H1 (cell line): ENCODE measurements at regions not wholly inside any gene's neighbourhood (a gene's known extent, or its start where the extent isn't known, plus 50 kb on each side); places are given as distances from the start of the nearest gene placed in this dataset.

Experiments
- CTCF ChIA-PET: fragments of 300-600 bp; sonication (Branson Sonifier 250); formaldehyde crosslinking; loops from one replicate; lab custom pipeline; 2021; ENCODE audit not compliant: partially characterized antibody; lab: Charles Lee
- POLR2A ChIA-PET: fragments of 300-600 bp; sonication (Branson Sonifier 250); formaldehyde crosslinking; loops from one replicate; lab custom pipeline; 2021; ENCODE audit warnings: inconsistent platforms; ENCODE audit not compliant: partially characterized antibody; lab: Charles Lee
- DNase-seq, 2 experiments: peaks; one replicate each; pipeline versions ENCODE4 v3.0.0 to v3.0.0-alpha.2; 2010 to 2022; ENCODE audit warnings: low spot score in 2 of 2, low read depth in 1 of 2, mixed read lengths in 1 of 2
- FAIRE-seq: peaks from 2 replicates; lab custom pipeline; 2011; peaks lifted over from hg19 to GRCh38; lab: Jason Lieb, UNC
- H2AFZ ChIP-seq: 2 replicates; pipeline ENCODE4 v1.8.1; 2012; ENCODE audit warnings: low read length, inconsistent platforms
- H2AK5ac ChIP-seq: 2 replicates; pipeline ENCODE4 v1.6.1; 2013; ENCODE audit warnings: low read depth, low read length
- H2BK120ac ChIP-seq: replicated peaks from 2 replicates; pipeline ENCODE3; 2013; ENCODE audit warnings: low read depth, low read length, inconsistent platforms
- H2BK12ac ChIP-seq: 2 replicates; pipeline ENCODE4 v1.6.1; 2013; ENCODE audit warnings: low read depth, low read length
- H2BK15ac ChIP-seq: 2 replicates; pipeline ENCODE4 v1.6.1; 2013; ENCODE audit warnings: low read length
- H2BK20ac ChIP-seq: 2 replicates; pipeline ENCODE4 v1.6.1; 2013; ENCODE audit warnings: low read length
- H2BK5ac ChIP-seq: 2 replicates; pipeline ENCODE4 v1.6.1; 2013; ENCODE audit warnings: low read depth, low read length
- H3K14ac ChIP-seq: 2 replicates; pipeline ENCODE4 v1.6.1; 2013; ENCODE audit warnings: inconsistent platforms; ENCODE audit not compliant: insufficient read length
- H3K18ac ChIP-seq: 2 replicates; pipeline ENCODE4 v1.6.1; 2013; ENCODE audit warnings: low read length; ENCODE audit errors: extremely low read depth
- H3K23ac ChIP-seq: 2 replicates; pipeline ENCODE4 v1.6.1; 2013; ENCODE audit warnings: inconsistent platforms; ENCODE audit not compliant: insufficient read length
- H3K23me2 ChIP-seq: 2 replicates; pipeline ENCODE4 v1.6.1; 2013; ENCODE audit warnings: low read depth, low read length
- H3K27ac ChIP-seq: 2 replicates; pipeline ENCODE4 v1.6.1; 2011; ENCODE audit warnings: low read depth, low read length, inconsistent platforms
- H3K27me3 ChIP-seq, 4 experiments: replicated peaks in 1 of 4; 1 replicate in 1 of 4; 2 replicates in 3 of 4; pipeline versions ENCODE4 v1.6.1 to v1.8.1; 2011 to 2013; ENCODE audit warnings: low read length in 3 of 4, mild to moderate bottlenecking in 3 of 4, inconsistent platforms in 2 of 4, mixed read lengths in 2 of 4, moderate library complexity in 1 of 4; ENCODE audit not compliant: control insufficient read depth in 3 of 4, insufficient read depth in 3 of 4; ENCODE audit errors: extremely low read depth in 1 of 4
- H3K36me3 ChIP-seq, 4 experiments: 2 replicates each; pipeline versions ENCODE4 v1.6.1 to v1.8.1; 2011 to 2013; ENCODE audit warnings: mild to moderate bottlenecking in 4 of 4, low read length in 3 of 4, moderate library complexity in 2 of 4, control low read depth in 1 of 4, inconsistent platforms in 1 of 4; ENCODE audit not compliant: insufficient read depth in 4 of 4, control insufficient read depth in 2 of 4
- H3K4ac ChIP-seq: replicated peaks from 2 replicates; pipeline ENCODE3; 2013; ENCODE audit warnings: low read length, low read depth, mixed read lengths, inconsistent platforms; ENCODE audit not compliant: insufficient read length
- H3K4me1 ChIP-seq, 4 experiments: replicated peaks in 1 of 4; 1 replicate in 1 of 4; 2 replicates in 3 of 4; pipeline versions ENCODE4 v1.6.1 to v1.8.1; 2011 to 2013; ENCODE audit warnings: low read length in 3 of 4, inconsistent platforms in 2 of 4, mixed read lengths in 1 of 4; ENCODE audit not compliant: insufficient read depth in 4 of 4, control insufficient read depth in 3 of 4
- H3K4me2 ChIP-seq, 2 experiments: 2 replicates each; pipeline versions ENCODE4 v1.6.1 to v1.8.1; 2011 to 2013; ENCODE audit warnings: low read depth in 2 of 2, low read length in 2 of 2, control low read depth in 1 of 2, inconsistent platforms in 1 of 2, mild to moderate bottlenecking in 1 of 2; ENCODE audit not compliant: insufficient read depth in 1 of 2
- H3K4me3 ChIP-seq, 4 experiments: fragments of 200-600, 300-600 bp in 1 of 4; sonication (generic), shearing (Covaris generic), sonication (Bioruptor Twin) in 1 of 4; 2 replicates each; pipeline versions ENCODE4 v1.5.1 to v1.8.1; 2011 to 2016; ENCODE audit warnings: low read length in 4 of 4, low read depth in 3 of 4, control low read depth in 2 of 4, inconsistent platforms in 2 of 4, mild to moderate bottlenecking in 2 of 4, mixed read lengths in 1 of 4, moderate library complexity in 1 of 4; ENCODE audit not compliant: insufficient read depth in 2 of 4; ENCODE audit errors: extremely low read depth in 1 of 4
- H3K56ac ChIP-seq: replicated peaks from 2 replicates; pipeline ENCODE3; 2013; ENCODE audit warnings: low read depth, mild to moderate bottlenecking, mixed read lengths, low read length, inconsistent platforms; ENCODE audit not compliant: insufficient read length
- H3K79me1 ChIP-seq: 2 replicates; pipeline ENCODE4 v1.6.1; 2013; ENCODE audit warnings: low read depth, low read length, control low read depth
- H3K79me2 ChIP-seq, 2 experiments: 2 replicates each; pipeline versions ENCODE4 v1.6.1 to v1.8.1; 2012 to 2013; ENCODE audit warnings: low read length in 2 of 2, mild to moderate bottlenecking in 2 of 2, inconsistent platforms in 1 of 2; ENCODE audit not compliant: insufficient read depth in 2 of 2, control insufficient read depth in 1 of 2
- H3K9ac ChIP-seq, 4 experiments: replicated peaks in 1 of 4; 1 replicate in 1 of 4; 2 replicates in 3 of 4; pipeline versions ENCODE4 v1.6.1 to v1.8.1; 2011 to 2013; ENCODE audit warnings: low read depth in 3 of 4, low read length in 3 of 4, control low read depth in 2 of 4, mild to moderate bottlenecking in 2 of 4, moderate library complexity in 2 of 4, inconsistent platforms in 1 of 4; ENCODE audit errors: extremely low read depth in 1 of 4
- H3K9me3 ChIP-seq, 2 experiments: 2 replicates each; pipeline versions ENCODE4 v1.6.1 to v1.8.1; 2012 to 2013; ENCODE audit warnings: mild to moderate bottlenecking in 2 of 2, moderate library complexity in 2 of 2, control low read depth in 1 of 2, inconsistent platforms in 1 of 2, low read depth in 1 of 2, low read length in 1 of 2, mixed read lengths in 1 of 2; ENCODE audit not compliant: insufficient read depth in 2 of 2
- H4K20me1 ChIP-seq, 2 experiments: replicated peaks in 1 of 2; 2 replicates each; pipeline versions ENCODE3 to v1.8.1; 2011 to 2013; ENCODE audit warnings: inconsistent platforms in 2 of 2, low read length in 2 of 2, mild to moderate bottlenecking in 1 of 2; ENCODE audit not compliant: insufficient read depth in 2 of 2, control insufficient read depth in 1 of 2
- H4K5ac ChIP-seq: 2 replicates; pipeline ENCODE4 v1.6.1; 2013; ENCODE audit warnings: low read length, low read depth, mixed read lengths, inconsistent platforms; ENCODE audit not compliant: insufficient read length
- H4K8ac ChIP-seq: 2 replicates; pipeline ENCODE4 v1.8.0; 2013; ENCODE audit warnings: mild to moderate bottlenecking, moderate library complexity, low read length, inconsistent platforms; ENCODE audit not compliant: insufficient read depth; ENCODE audit errors: extremely low read depth
- H4K91ac ChIP-seq: replicated peaks from 2 replicates; pipeline ENCODE3; 2013; ENCODE audit warnings: low read length, mixed read lengths, inconsistent platforms; ENCODE audit not compliant: insufficient read length
- CBX5 ChIP-seq: fragments of 300-800, 300-1000 bp; sonication (generic); IDR thresholded peaks from 2 replicates; pipeline ENCODE4 v1.7.1; 2016; ENCODE audit warnings: antibody characterized with exemption, low read length, low read depth
- POLR2A ChIP-seq, 2 experiments: IDR thresholded peaks; 1 replicate in 1 of 2; 2 replicates in 1 of 2; pipeline ENCODE4 v1.6.1; 2011; ENCODE audit warnings: low read depth in 2 of 2, low read length in 2 of 2, mild to moderate bottlenecking in 2 of 2; ENCODE audit errors: control extremely low read depth in 1 of 2
- SIRT6 ChIP-seq: IDR thresholded peaks from one replicate; pipeline ENCODE4 v1.7.1; 2012; ENCODE audit warnings: low read length, inconsistent platforms
- TBP ChIP-seq: IDR thresholded peaks from 2 replicates; pipeline ENCODE4 v1.6.1; 2011; ENCODE audit warnings: low read depth, low read length, improper control_type of control experiment
- TEAD4 ChIP-seq: IDR thresholded peaks from 2 replicates; pipeline ENCODE4 v1.6.1; 2012; ENCODE audit warnings: low read depth, low read length, inconsistent platforms, mixed read lengths
- WGBS, 2 experiments: shearing (Covaris generic) in 1 of 2; methylation state at CpG; one replicate each; pipeline versions ENCODE4 v1.1.6 to v1.1.7; 2013 to 2015; ENCODE audit warnings: low lambda C conversion rate in 2 of 2, mixed read lengths in 2 of 2, inconsistent platforms in 1 of 2, low coverage in 1 of 2, missing lambda C conversion rate in 1 of 2; ENCODE audit not compliant: insufficient replicate concordance in 2 of 2, insufficient coverage in 1 of 2, insufficient read length in 1 of 2; ENCODE audit errors: extremely low coverage in 1 of 2, missing lambda C conversion rate in 1 of 2; 5-methylcytosine and 5-hydroxymethylcytosine counted together

DNA sequence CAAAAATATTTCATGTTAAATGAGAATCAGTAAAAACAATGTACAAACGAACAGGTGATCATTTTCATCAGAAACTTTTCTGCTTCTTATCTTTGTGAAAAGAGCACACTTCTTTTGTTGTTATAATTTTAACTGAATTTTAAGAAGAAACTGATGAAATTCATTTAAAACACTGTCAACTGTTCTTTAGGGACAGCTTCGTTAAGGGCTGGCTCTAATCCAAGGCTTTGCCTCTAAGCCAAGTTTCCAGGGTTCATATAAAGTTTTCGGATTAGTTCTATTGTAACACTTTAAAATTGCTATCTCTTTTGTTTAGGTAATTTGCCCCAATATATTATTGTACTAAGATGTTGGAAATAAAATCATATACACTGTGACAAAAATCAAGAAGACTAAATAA, 559.2 kb downstream of the TUSC1 start:
- H3K4ac ChIP-seq = no peak overlapping the region
- TF ChIP-seq TBP (no peak), TEAD4 (no peak), CBX5 (no peak), POLR2A (IDR thresholded peaks at IDR 0.05; ENCODE audit: control extremely low read depth in 1 of 2, low read depth in 2 of 2, low read length in 2 of 2) (no peak), SIRT6 (no peak)
- TF ChIP-seq, all 59 proteins: peak for 0
- Histone ChIP-seq H3K4me2 (no peak overlapping the region), H2BK15ac (no peak overlapping the region), H3K79me1 (no peaks in the 10 kb centered on the region), H2BK5ac (no peak overlapping the region), H2BK12ac (no peak overlapping the region), H3K9me3 (no peaks in the 10 kb centered on the region), H3K14ac (no peak overlapping the region), H2AK5ac (no peak overlapping the region), H3K27me3 (no peaks in the 10 kb centered on the region), H3K4me3 (no peak overlapping the region), H3K27ac (no peak overlapping the region), H4K20me1 (no peaks in the 10 kb centered on the region), H4K91ac (no peak overlapping the region), H2BK20ac (no peak overlapping the region), H3K23me2 (no peaks in the 10 kb centered on the region), H3K9ac (no peak overlapping the region), H2BK120ac (no peak overlapping the region), H2AFZ (no peak overlapping the region), H4K8ac (no peak overlapping the region), H3K23ac (no peak overlapping the region), H3K18ac (no peak overlapping the region), H3K79me2 (no peaks in the 10 kb centered on the region), H3K36me3 (no peaks in the 10 kb centered on the region), H4K5ac (no peak overlapping the region), H3K56ac (no peak overlapping the region), H3K4me1 (no peaks in the 10 kb centered on the region)
- ChIA-PET CTCF (no interaction called here), POLR2A (no interaction called here)
- DNase-seq = no peak
- WGBS, 2 experiments = 92% methylated on average over 3 of the region's 3 CpGs; no CpG with 5 or more reads in 1 of the 2 experiments
- FAIRE-seq = no peak
